ENCODE measurements at regions not wholly inside any gene's neighbourhood (a gene's known extent, or its start where the extent isn't known, plus 50 kb on each side); places are given as distances from the start of the nearest gene placed in this dataset.

DNA sequence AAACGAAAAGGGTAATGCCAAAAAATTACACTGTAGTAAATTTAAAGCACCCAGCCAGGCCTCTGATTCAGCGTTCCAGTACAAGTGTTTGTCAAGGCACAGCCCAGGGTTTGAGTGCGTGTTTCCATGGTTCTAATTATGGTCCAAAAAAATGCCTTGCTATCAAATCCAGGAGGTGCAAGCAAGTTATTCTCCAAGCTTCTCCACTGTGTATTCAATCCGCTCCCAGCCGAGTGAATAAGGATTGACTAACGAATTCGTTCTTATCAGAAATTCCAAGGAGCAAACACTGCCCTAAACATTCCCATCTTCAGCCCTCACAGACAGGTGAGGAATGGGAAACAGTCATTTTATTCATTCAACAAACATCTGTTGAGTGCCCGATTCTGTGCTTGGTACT is 103.3 kb upstream of the WWC1 start:
- DNase-seq (ENCODE audit: low read depth, low spot score) = no peak
- RAD21 ChIA-PET (ENCODE audit: unreplicated experiment) = no interaction called here
- CTCF ChIA-PET = no interaction called here
- Histone ChIP-seq H3K4me2 (ENCODE audit: control insufficient read depth, insufficient read depth) (no peak overlapping the region), H2AFZ (ENCODE audit: control insufficient read depth, low read depth, low read length) (no peak overlapping the region), H3K4me1 (ENCODE audit: control insufficient read depth, insufficient read depth, low read length) (no peaks in the 10 kb centered on the region), H3K27ac (ENCODE audit: control insufficient read depth, insufficient read depth) (no peak overlapping the region), H3K9ac (ENCODE audit: control insufficient read depth, insufficient read depth, low read length) (no peak overlapping the region), H4K20me1 (ENCODE audit: control insufficient read depth, insufficient read depth) (no peaks in the 10 kb centered on the region), H3K27me3 (replicated peaks in 1 of 2; ENCODE audit: control insufficient read depth in 2 of 2, insufficient read depth in 2 of 2, low read length in 1 of 2) (peaks cover 0 to 2% of the 10 kb centered on the region in 2 experiments; a peak in 1 of 4 replicates), H3K4me3 (no peak overlapping the region), H3K36me3 (ENCODE audit: control insufficient read depth in 2 of 2, insufficient read depth in 2 of 2, low read length in 1 of 2) (no peaks in the 10 kb centered on the region), H3K79me2 (ENCODE audit: control insufficient read depth, insufficient read depth, low read length) (no peaks in the 10 kb centered on the region), H3K9me3 (replicated peaks; ENCODE audit: control insufficient read depth, insufficient read depth, low read length) (no peaks in the 10 kb centered on the region)
- no peak for ATAC-seq
- POLR2A ChIA-PET = no interaction called here
- in situ Hi-C loops (cut with MboI) (no loop called here), intact Hi-C loops (cut with micrococcal nuclease; ENCODE audit: unreplicated experiment) (no loop called here)
- SMC1A ChIA-PET (ENCODE audit: uncharacterized antibody, unreplicated experiment) = no interaction called here
- no peak for FAIRE-seq
- 63% methylated on average over 8 of the region's 8 CpGs for WGBS (ENCODE audit: insufficient coverage, insufficient replicate concordance, low lambda C conversion rate, missing lambda C conversion rate)
- TF ChIP-seq ZSCAN29 (IDR thresholded peaks at IDR 0.05) (no peak), CEBPB (IDR thresholded peaks at IDR 0.05; ENCODE audit: borderline replicate concordance in 1 of 2, low read depth in 2 of 2, low read length in 2 of 2) (no peak)
- TF ChIP-seq, protein P1, sequence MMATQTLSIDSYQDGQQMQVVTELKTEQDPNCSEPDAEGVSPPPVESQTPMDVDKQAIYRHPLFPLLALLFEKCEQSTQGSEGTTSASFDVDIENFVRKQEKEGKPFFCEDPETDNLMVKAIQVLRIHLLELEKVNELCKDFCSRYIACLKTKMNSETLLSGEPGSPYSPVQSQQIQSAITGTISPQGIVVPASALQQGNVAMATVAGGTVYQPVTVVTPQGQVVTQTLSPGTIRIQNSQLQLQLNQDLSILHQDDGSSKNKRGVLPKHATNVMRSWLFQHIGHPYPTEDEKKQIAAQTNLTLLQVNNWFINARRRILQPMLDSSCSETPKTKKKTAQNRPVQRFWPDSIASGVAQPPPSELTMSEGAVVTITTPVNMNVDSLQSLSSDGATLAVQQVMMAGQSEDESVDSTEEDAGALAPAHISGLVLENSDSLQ (IDR thresholded peaks at IDR 0.05) = no peak
- no TSS peak for BruUV-seq (replicated peaks)

DNA sequence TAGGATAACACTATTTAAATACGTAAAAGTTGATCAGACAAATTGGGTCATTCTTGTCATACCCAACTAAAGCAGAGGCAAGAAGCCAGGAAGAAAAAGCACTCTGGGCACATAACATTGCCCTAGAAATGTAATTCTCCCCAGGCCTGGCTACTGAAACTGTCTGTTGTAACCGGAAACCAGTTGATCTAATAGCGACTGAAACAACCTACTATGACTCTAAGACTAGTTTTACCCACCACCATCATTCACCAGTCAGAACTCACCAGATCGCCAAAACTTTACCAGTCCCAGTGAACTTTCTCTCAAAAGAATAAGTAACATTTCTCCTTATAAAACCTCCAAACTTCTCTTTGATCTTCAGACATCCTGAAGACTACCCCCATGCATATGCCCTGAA is 99.3 kb upstream of the WWC1 start:
- TF ChIP-seq TCF3 (IDR thresholded peaks at IDR 0.05; ENCODE audit: borderline replicate concordance, insufficient read depth, low read depth, low read length) (no peak), JUNB (IDR thresholded peaks at IDR 0.05) (peak; percentile 26; the same call in 1 of the 2 replicates), RUNX3 (IDR thresholded peaks at IDR 0.05; ENCODE audit: low read length) (peak; percentile 14; the same call in 1 of the 2 replicates)
- TF ChIP-seq, protein P2, sequence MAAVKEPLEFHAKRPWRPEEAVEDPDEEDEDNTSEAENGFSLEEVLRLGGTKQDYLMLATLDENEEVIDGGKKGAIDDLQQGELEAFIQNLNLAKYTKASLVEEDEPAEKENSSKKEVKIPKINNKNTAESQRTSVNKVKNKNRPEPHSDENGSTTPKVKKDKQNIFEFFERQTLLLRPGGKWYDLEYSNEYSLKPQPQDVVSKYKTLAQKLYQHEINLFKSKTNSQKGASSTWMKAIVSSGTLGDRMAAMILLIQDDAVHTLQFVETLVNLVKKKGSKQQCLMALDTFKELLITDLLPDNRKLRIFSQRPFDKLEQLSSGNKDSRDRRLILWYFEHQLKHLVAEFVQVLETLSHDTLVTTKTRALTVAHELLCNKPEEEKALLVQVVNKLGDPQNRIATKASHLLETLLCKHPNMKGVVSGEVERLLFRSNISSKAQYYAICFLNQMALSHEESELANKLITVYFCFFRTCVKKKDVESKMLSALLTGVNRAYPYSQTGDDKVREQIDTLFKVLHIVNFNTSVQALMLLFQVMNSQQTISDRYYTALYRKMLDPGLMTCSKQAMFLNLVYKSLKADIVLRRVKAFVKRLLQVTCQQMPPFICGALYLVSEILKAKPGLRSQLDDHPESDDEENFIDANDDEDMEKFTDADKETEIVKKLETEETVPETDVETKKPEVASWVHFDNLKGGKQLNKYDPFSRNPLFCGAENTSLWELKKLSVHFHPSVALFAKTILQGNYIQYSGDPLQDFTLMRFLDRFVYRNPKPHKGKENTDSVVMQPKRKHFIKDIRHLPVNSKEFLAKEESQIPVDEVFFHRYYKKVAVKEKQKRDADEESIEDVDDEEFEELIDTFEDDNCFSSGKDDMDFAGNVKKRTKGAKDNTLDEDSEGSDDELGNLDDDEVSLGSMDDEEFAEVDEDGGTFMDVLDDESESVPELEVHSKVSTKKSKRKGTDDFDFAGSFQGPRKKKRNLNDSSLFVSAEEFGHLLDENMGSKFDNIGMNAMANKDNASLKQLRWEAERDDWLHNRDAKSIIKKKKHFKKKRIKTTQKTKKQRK (IDR thresholded peaks at IDR 0.05; ENCODE audit: low read depth, low read length) = no peak
- BruUV-seq (replicated peaks) = no TSS peak
- ChIA-PET POLR2A (no interaction called here), SMC1A (ENCODE audit: uncharacterized antibody, unreplicated experiment) (no interaction called here), CTCF (interaction anchor here (1.4 kb wide), 1 partner anchor 28 kb away, joined by 3 read pairs; no protein-coding TSS in a partner anchor), RAD21 (ENCODE audit: unreplicated experiment) (no interaction called here)
- Histone ChIP-seq H3K9ac (ENCODE audit: control insufficient read depth, insufficient read depth, low read length) (no peak overlapping the region), H2AFZ (ENCODE audit: control insufficient read depth, low read depth, low read length) (no peak overlapping the region), H3K4me2 (ENCODE audit: control insufficient read depth, insufficient read depth) (no peak overlapping the region), H4K20me1 (ENCODE audit: control insufficient read depth, insufficient read depth) (no peaks in the 10 kb centered on the region), H3K4me1 (ENCODE audit: control insufficient read depth, insufficient read depth, low read length) (no peaks in the 10 kb centered on the region), H3K4me3 (no peak overlapping the region), H3K27me3 (replicated peaks in 1 of 2; ENCODE audit: control insufficient read depth in 2 of 2, insufficient read depth in 2 of 2, low read length in 1 of 2) (peaks cover 2 to 3% of the 10 kb centered on the region in 2 experiments; a peak in 2 of 4 replicates), H3K27ac (ENCODE audit: control insufficient read depth, insufficient read depth) (no peak overlapping the region), H3K79me2 (ENCODE audit: control insufficient read depth, insufficient read depth, low read length) (no peaks in the 10 kb centered on the region), H3K36me3 (ENCODE audit: control insufficient read depth in 2 of 2, insufficient read depth in 2 of 2, low read length in 1 of 2) (no peaks in the 10 kb centered on the region), H3K9me3 (replicated peaks; ENCODE audit: control insufficient read depth, insufficient read depth, low read length) (no peaks in the 10 kb centered on the region)
- WGBS (ENCODE audit: insufficient coverage, insufficient replicate concordance, low lambda C conversion rate, missing lambda C conversion rate) = 42% methylated on average over 4 of the region's 4 CpGs
- intact Hi-C loops (cut with micrococcal nuclease; ENCODE audit: unreplicated experiment) = no loop called here
- DNase-seq (ENCODE audit: low read depth, low spot score) (no peak), ATAC-seq (no peak), FAIRE-seq (no peak)
- in situ Hi-C loops (cut with MboI) = no loop called here

All from GM12878 (cell line).